DMS153 treated with DMSO at 0.1 percent for 48 hours (cell line): ENCODE measurements at regions not wholly inside any gene's neighbourhood (a gene's known extent, or its start where the extent isn't known, plus 50 kb on each side); places are given as distances from the start of the nearest gene placed in this dataset.
"Not testable (repeated sequence)": the region's sequence is repeated elsewhere in the genome, so short reads cannot be mapped to it uniquely, and the experiment has no call there.

Experiments used
- DNase-seq: peaks from one replicate; lab custom pipeline; 2025; ENCODE audit not compliant: unreplicated experiment; lab: John Stamatoyannopoulos, UW

DNA sequence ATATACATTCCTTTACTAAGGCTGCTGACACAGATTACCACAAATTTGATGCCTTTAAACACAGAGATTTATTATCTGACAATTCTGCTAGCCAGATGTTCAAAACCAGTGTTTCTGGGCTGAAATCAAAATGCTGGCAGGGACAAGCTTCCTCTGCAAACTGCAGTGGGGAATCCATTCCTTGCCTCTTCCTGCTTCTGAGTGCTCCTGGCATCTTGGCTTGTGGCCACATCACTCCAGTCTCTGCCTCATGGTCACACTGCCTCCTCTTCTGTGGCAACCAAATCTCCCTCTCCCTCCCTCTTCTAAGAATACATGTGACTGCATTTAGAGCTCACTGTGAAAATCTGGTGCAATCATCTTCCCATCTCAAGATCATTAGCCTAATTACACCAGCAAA is 235.7 kb downstream of the TTC8 start:
- DNase-seq = no peak

- no peak for DNase-seq
Observed at GRCh38 chr14:89061696-89062095, 237.2 kb downstream of the TTC8 start.

GRCh38 chr14:89065879-89066278 is 241.4 kb downstream of the TTC8 start:
- no peak for DNase-seq

- DNase-seq = no peak
Observed at GRCh38 chr14:89067293-89067972, 243.0 kb downstream of the TTC8 start.

- no peak for DNase-seq
Observed at GRCh38 chr14:89078021-89078795, 253.8 kb downstream of the TTC8 start.

DNA sequence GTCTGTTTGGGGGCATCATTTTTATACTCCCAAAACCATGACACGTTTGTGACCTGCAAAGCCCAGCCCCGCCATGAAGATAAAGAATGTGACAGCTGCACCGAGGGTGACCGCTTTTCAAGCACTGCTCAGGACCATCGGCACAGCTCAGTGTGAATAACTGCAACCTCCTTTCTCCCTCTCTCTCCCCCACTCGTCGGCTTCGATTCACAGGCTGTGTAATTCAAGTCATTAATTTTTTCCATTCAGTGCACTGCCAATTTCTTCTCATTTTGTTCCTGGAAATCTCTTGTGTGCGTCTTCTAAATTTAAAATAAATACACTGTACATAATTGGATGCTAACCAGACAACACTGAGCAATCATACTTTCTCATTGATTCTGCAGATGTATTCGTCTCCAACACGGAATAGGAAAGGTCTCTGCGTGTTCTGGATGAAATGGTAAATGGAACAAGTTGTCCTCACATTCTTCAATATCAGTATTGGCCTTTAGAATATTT is 260.8 kb downstream of the TTC8 start:
- no peak for DNase-seq

- no peak for DNase-seq
Observed at GRCh38 chr14:89085737-89086382, 261.4 kb downstream of the TTC8 start.

DNA sequence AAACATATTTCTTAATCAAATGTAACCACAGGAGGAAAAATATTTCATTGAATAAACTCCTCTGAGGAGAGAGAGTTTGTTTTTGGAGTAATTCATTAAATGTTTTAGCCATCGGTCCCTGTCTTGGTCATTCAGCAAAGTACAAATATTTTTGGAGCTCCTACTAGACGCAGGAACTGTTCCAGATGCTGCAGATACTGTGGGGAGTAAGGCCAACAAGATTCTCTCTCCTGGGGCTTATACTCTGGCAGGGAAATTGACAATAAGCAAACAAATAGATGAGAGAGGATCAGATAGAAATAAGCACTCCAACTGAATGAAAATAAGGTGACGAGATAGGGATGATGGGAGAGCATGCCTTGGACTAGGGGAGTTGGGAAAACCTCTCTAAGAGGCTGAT is 264.1 kb downstream of the TTC8 start:
- no peak for DNase-seq

DNA sequence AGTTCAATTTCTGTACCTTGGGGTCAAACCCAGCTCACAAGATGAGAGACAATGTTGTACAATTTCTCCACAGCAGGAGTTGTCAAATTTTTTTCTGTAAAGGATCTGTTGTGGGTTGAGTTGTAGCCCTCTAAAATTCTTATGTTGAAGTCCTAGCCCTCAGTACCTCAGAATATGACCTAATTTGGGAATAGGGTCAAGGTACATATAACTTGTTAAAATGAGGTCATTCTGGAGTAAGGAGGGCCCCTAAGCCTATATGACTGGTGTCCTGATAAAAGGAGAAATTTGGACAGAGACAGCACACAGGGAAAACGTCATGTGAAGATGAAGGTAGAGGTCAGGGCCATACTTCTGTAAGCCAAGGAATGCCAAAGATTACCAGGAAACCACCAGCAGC is 264.9 kb downstream of the TTC8 start:
- DNase-seq = no peak

DNA sequence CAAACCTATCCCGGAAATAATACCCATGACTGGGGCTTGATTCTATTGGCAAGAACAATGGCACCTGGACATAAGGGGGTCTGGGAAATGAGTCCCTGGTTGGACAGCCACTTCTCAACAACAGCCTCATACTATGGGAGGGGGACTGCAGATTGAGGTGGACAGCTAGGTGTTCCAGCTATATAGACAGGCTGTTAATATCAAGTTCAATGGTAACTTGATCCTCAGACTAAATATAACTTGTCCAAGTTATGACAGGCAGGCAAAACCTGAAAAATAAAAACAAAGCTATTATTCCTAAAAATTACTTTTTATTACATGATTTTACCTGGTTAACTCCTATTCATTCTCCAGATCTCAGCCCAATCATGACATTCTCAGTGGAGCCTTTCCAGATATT is 267.3 kb downstream of the TTC8 start:
- no peak for DNase-seq

GRCh38 chr14:89093083-89093730 is 268.8 kb downstream of the TTC8 start:
- no peak for DNase-seq

- DNase-seq = no peak
Observed at GRCh38 chr14:89095036-89095435, 270.6 kb downstream of the TTC8 start.

DNA sequence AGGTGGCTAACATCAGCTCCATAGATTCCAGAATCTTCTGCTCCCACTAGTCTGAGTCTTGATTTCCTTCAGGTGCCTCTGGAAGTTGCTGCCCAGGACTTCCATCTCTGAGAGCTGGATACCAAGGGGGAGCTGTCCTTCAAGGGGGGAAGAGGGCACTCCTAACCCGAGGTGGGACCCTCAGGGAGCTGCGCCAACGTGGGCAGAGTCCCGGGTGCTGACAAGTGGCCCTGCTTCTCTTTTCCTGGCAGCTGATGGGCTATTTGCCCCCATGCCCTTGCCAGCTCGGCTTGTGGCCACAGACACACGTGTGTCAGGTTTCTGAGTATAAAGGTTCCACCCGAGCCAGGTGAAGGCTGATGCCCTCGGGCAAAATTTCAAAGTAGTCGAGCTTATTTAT is 272.5 kb downstream of the TTC8 start:
- no peak for DNase-seq

- DNase-seq = no peak
Observed at GRCh38 chr14:89098254-89098653, 273.8 kb downstream of the TTC8 start.

GRCh38 chr14:89104171-89104817 is 279.8 kb downstream of the TTC8 start:
- DNase-seq = not testable (repeated sequence)

- DNase-seq = not testable (repeated sequence)
Observed at GRCh38 chr14:89104861-89105260, 280.4 kb downstream of the TTC8 start.
